SK-N-SH (cell line): ENCODE measurements at regions not wholly inside any gene's neighbourhood (a gene's known extent, or its start where the extent isn't known, plus 50 kb on each side); places are given as distances from the start of the nearest gene placed in this dataset.

Experiments used
- FOXM1 ChIP-seq: IDR thresholded peaks from 2 replicates; pipeline ENCODE4 v1.4.0; 2012; ENCODE audit warnings: low read depth, mild to moderate bottlenecking
- GABPA ChIP-seq: IDR thresholded peaks from 2 replicates; pipeline ENCODE4 v1.4.0; 2012; ENCODE audit warnings: low read depth, mild to moderate bottlenecking
- POLR2AphosphoS5 ChIP-seq: IDR thresholded peaks from 2 replicates; pipeline ENCODE4 v1.6.1; 2012; ENCODE audit warnings: low read depth, low read length
- RAD21 ChIP-seq: IDR thresholded peaks from 2 replicates; pipeline ENCODE4 v1.6.1; 2012; ENCODE audit warnings: mild to moderate bottlenecking, low read length
- SMC3 ChIP-seq: IDR thresholded peaks from 2 replicates; pipeline ENCODE4 v1.6.1; 2012; ENCODE audit warnings: low read depth, low read length, improper control_type of control experiment
- TAF1 ChIP-seq: IDR thresholded peaks from 2 replicates; pipeline ENCODE4 v1.6.1; 2012; ENCODE audit warnings: low read depth, mild to moderate bottlenecking, low read length, moderate library complexity, borderline replicate concordance
- TF ChIP-seq, protein P1 (sequence below): fragments of 200-600 bp; sonication (generic); IDR thresholded peaks from 2 replicates; pipeline ENCODE4 v1.6.1; 2017; ENCODE audit warnings: antibody characterized with exemption, mild to moderate bottlenecking, moderate library complexity
- TF ChIP-seq, protein P2 (sequence below): fragments of 150-350 bp; IDR thresholded peaks from 2 replicates; pipeline ENCODE4 v1.6.1; 2017; ENCODE audit warnings: antibody characterized with exemption, low read length, low read depth, borderline replicate concordance
- TF ChIP-seq, protein P3 (sequence below): IDR thresholded peaks from 2 replicates; pipeline ENCODE4 v1.4.0; 2012; ENCODE audit warnings: low read depth, borderline replicate concordance

DNA sequence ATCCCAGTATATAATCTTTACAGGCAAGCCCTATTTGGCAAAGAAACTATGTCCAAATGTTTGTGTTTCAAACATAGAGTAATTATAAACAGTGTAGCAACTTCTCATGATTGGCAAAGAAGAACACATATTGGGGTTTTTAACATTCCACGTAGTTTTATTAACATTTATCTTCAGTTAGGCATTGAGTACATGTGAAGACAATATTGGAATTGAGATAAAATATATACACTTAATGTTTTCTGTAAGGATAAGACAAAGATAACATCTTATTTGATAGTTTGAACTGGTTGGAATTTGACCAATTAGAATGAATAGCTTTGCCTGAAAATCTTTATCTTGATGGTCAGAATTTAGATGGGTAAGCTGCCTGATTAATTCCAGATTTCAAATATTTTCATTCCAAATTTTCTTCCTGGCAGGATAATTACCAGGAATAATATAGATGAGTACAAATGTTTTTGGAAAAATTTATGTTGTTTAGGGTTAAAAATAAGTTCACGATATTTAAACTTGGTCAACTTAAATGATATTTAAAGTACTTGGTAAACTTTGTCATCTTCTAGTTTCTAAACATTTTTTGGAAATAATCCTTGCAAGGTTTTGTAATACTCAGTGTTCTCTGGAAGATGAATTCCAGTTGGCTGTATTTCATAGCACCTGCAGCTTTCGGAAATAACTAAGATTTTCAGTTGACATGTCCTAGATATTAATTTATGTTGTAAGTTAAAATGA is 536.5 kb upstream of the SPRY2 start:
- TF ChIP-seq, protein P1, sequence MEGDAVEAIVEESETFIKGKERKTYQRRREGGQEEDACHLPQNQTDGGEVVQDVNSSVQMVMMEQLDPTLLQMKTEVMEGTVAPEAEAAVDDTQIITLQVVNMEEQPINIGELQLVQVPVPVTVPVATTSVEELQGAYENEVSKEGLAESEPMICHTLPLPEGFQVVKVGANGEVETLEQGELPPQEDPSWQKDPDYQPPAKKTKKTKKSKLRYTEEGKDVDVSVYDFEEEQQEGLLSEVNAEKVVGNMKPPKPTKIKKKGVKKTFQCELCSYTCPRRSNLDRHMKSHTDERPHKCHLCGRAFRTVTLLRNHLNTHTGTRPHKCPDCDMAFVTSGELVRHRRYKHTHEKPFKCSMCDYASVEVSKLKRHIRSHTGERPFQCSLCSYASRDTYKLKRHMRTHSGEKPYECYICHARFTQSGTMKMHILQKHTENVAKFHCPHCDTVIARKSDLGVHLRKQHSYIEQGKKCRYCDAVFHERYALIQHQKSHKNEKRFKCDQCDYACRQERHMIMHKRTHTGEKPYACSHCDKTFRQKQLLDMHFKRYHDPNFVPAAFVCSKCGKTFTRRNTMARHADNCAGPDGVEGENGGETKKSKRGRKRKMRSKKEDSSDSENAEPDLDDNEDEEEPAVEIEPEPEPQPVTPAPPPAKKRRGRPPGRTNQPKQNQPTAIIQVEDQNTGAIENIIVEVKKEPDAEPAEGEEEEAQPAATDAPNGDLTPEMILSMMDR = no peak
- TF ChIP-seq SMC3 = no peak
- peak; percentile 20; the same call in 1 of the 2 replicates for TF ChIP-seq POLR2AphosphoS5
- TF ChIP-seq FOXM1 = peak; percentile 50; the same call in 1 of the 2 replicates
- no peak for TF ChIP-seq RAD21
- no peak for TF ChIP-seq GABPA
- TF ChIP-seq, protein P2, sequence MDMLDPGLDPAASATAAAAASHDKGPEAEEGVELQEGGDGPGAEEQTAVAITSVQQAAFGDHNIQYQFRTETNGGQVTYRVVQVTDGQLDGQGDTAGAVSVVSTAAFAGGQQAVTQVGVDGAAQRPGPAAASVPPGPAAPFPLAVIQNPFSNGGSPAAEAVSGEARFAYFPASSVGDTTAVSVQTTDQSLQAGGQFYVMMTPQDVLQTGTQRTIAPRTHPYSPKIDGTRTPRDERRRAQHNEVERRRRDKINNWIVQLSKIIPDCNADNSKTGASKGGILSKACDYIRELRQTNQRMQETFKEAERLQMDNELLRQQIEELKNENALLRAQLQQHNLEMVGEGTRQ = no peak
- TF ChIP-seq, protein P3, sequence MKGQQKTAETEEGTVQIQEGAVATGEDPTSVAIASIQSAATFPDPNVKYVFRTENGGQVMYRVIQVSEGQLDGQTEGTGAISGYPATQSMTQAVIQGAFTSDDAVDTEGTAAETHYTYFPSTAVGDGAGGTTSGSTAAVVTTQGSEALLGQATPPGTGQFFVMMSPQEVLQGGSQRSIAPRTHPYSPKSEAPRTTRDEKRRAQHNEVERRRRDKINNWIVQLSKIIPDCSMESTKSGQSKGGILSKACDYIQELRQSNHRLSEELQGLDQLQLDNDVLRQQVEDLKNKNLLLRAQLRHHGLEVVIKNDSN = no peak
- no peak for TF ChIP-seq TAF1
